ENCODE measurements at regions not wholly inside any gene's neighbourhood (a gene's known extent, or its start where the extent isn't known, plus 50 kb on each side); places are given as distances from the start of the nearest gene placed in this dataset.

DNA sequence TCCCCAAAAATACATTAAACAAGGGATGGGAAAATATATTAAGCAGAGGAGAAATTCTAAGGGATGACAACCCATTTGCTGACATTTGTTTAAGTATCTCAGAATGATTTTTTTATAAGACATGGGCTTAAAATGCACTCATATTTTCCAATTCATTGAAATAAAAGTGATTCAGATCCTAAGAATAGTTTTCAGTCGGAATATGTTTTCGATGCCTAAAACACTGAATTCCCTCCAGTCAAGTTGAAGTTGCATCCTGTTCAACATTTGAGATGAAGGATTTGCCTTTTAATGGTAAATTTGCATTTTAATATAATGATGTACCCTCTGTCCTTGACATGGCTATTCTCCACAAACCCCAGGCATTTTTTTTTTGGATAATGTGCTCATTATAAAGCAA, 79.3 kb downstream of the PTCHD4 start:
- TF ChIP-seq, protein P1, sequence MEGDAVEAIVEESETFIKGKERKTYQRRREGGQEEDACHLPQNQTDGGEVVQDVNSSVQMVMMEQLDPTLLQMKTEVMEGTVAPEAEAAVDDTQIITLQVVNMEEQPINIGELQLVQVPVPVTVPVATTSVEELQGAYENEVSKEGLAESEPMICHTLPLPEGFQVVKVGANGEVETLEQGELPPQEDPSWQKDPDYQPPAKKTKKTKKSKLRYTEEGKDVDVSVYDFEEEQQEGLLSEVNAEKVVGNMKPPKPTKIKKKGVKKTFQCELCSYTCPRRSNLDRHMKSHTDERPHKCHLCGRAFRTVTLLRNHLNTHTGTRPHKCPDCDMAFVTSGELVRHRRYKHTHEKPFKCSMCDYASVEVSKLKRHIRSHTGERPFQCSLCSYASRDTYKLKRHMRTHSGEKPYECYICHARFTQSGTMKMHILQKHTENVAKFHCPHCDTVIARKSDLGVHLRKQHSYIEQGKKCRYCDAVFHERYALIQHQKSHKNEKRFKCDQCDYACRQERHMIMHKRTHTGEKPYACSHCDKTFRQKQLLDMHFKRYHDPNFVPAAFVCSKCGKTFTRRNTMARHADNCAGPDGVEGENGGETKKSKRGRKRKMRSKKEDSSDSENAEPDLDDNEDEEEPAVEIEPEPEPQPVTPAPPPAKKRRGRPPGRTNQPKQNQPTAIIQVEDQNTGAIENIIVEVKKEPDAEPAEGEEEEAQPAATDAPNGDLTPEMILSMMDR (IDR thresholded peaks at IDR 0.05) = no peak
- TF ChIP-seq POLR2A (IDR thresholded peaks at IDR 0.05) = no peak

Measured in thyroid gland (tissue), 4 donors.